ENCODE measurements at regions not wholly inside any gene's neighbourhood (a gene's known extent, or its start where the extent isn't known, plus 50 kb on each side); places are given as distances from the start of the nearest gene placed in this dataset.

DNA sequence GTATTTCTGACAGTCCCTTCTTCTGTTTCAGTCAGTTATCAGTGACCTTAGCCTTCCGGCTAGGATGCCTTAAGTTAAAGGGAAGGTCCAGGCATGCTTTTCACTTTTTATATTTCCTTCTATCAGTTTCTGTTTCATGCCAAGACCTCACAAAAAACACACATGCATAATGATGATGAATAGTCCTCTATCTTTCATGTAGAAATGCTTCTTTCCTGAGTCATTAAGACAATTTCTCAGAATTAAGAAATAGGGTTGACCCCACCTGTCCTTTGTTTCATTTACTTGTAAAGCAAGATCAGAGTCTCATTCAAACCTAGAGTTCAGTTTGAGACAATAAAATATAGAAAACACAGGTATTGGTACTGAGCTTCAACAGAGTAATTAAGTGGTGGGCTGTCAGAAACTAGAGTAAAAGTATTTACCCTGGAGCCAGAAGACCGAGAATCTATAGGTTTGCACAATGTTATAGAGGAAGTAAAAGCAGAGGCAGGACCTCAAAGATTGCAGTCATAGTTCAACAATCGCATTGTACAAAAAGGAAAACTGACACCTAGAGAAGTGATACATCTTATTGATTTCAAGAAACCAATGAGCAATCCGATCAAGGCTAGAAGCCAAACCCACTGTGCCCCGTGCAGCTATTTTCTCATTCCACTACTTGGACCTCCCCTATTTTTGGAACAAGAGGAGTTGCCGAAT is 118.7 kb upstream of the PUM3 start:
- TF ChIP-seq, protein P1, sequence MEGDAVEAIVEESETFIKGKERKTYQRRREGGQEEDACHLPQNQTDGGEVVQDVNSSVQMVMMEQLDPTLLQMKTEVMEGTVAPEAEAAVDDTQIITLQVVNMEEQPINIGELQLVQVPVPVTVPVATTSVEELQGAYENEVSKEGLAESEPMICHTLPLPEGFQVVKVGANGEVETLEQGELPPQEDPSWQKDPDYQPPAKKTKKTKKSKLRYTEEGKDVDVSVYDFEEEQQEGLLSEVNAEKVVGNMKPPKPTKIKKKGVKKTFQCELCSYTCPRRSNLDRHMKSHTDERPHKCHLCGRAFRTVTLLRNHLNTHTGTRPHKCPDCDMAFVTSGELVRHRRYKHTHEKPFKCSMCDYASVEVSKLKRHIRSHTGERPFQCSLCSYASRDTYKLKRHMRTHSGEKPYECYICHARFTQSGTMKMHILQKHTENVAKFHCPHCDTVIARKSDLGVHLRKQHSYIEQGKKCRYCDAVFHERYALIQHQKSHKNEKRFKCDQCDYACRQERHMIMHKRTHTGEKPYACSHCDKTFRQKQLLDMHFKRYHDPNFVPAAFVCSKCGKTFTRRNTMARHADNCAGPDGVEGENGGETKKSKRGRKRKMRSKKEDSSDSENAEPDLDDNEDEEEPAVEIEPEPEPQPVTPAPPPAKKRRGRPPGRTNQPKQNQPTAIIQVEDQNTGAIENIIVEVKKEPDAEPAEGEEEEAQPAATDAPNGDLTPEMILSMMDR (conservative IDR thresholded peaks at IDR 0.05 in 1 of 2, IDR thresholded peaks at IDR 0.05 in 1 of 2; ENCODE audit: low read depth in 1 of 2, low read length in 2 of 2): no peak
- TF ChIP-seq EZH2 (IDR thresholded peaks at IDR 0.05; ENCODE audit: low read length, missing control alignments): no peak
